Astrocyte (in vitro differentiated cells and primary cell): ENCODE measurements at regions not wholly inside any gene's neighbourhood (a gene's known extent, or its start where the extent isn't known, plus 50 kb on each side); places are given as distances from the start of the nearest gene placed in this dataset.

Source experiments
- DNase-seq: peaks from one replicate; pipeline ENCODE4 v3.0.0-alpha.2; 2010; ENCODE audit warnings: low read depth
- FAIRE-seq: peaks from 2 replicates; lab custom pipeline; 2011; peaks lifted over from hg19 to GRCh38; lab: Jason Lieb, UNC
- H2AFZ ChIP-seq: 2 replicates; pipeline ENCODE4 v1.6.0; 2012; ENCODE audit warnings: low read depth, low read length, inconsistent platforms
- H3K27ac ChIP-seq: 2 replicates; pipeline ENCODE4 v1.5.1; 2011; ENCODE audit warnings: low read depth, low read length, inconsistent platforms
- H3K27me3 ChIP-seq: 2 replicates; pipeline ENCODE4 v1.6.0; 2011; ENCODE audit warnings: low read length, inconsistent platforms; ENCODE audit not compliant: insufficient read depth
- H3K36me3 ChIP-seq: 2 replicates; pipeline ENCODE4 v1.5.1; 2011; ENCODE audit warnings: low read length, inconsistent platforms; ENCODE audit not compliant: insufficient read depth
- H3K4me1 ChIP-seq: 2 replicates; pipeline ENCODE4 v1.5.1; 2011; ENCODE audit warnings: low read length, inconsistent platforms; ENCODE audit not compliant: insufficient read depth
- H3K4me2 ChIP-seq: 2 replicates; pipeline ENCODE4 v1.6.0; 2012; ENCODE audit warnings: low read length, inconsistent platforms
- H3K4me3 ChIP-seq: 2 replicates; pipeline ENCODE4 v1.5.1; 2011; ENCODE audit warnings: low read depth, mild to moderate bottlenecking, low read length, inconsistent platforms; ENCODE audit not compliant: insufficient read depth
- H3K79me2 ChIP-seq: 2 replicates; pipeline ENCODE4 v1.6.0; 2012; ENCODE audit warnings: mild to moderate bottlenecking, low read length, inconsistent platforms; ENCODE audit not compliant: insufficient read depth
- H3K9ac ChIP-seq: 2 replicates; pipeline ENCODE4 v1.6.0; 2012; ENCODE audit warnings: mild to moderate bottlenecking, low read length, inconsistent platforms
- H3K9me3 ChIP-seq: 2 replicates; pipeline ENCODE4 v1.5.1; 2012; ENCODE audit warnings: low read depth, mild to moderate bottlenecking, low read length, inconsistent platforms; ENCODE audit not compliant: insufficient read depth
- H4K20me1 ChIP-seq: 2 replicates; pipeline ENCODE4 v1.6.0; 2012; ENCODE audit warnings: low read length, inconsistent platforms; ENCODE audit not compliant: insufficient read depth
- H3K27ac Mint-ChIP-seq: one replicate; pipeline ENCODE4 v1.8.0; 2021; ENCODE audit warnings: mild to moderate bottlenecking, mixed read lengths; ENCODE audit not compliant: unreplicated experiment
- H3K27me3 Mint-ChIP-seq: one replicate; pipeline ENCODE4 v1.8.0; 2021; ENCODE audit warnings: low read depth, mixed read lengths; ENCODE audit not compliant: unreplicated experiment
- H3K36me3 Mint-ChIP-seq: one replicate; pipeline ENCODE4 v1.8.0; 2021; ENCODE audit warnings: low read depth, mixed read lengths; ENCODE audit not compliant: unreplicated experiment
- H3K4me1 Mint-ChIP-seq: one replicate; pipeline ENCODE4 v1.8.0; 2021; ENCODE audit warnings: low read depth, mixed read lengths; ENCODE audit not compliant: unreplicated experiment
- H3K4me3 Mint-ChIP-seq: one replicate; pipeline ENCODE4 v1.8.0; 2021; ENCODE audit warnings: mild to moderate bottlenecking, moderate library complexity, mixed read lengths; ENCODE audit not compliant: unreplicated experiment
- H3K9me3 Mint-ChIP-seq: one replicate; pipeline ENCODE4 v1.8.0; 2021; ENCODE audit warnings: mild to moderate bottlenecking, mixed read lengths; ENCODE audit not compliant: unreplicated experiment
- EZH2 ChIP-seq: IDR thresholded peaks from 2 replicates; pipeline ENCODE4 v1.6.1; 2012; ENCODE audit warnings: mild to moderate bottlenecking, low read length, inconsistent platforms; ENCODE audit not compliant: insufficient read depth
- TF ChIP-seq, protein P1 (sequence below): IDR thresholded peaks from 2 replicates; pipeline ENCODE4 v1.5.1; 2011; ENCODE audit warnings: low read depth, mild to moderate bottlenecking, inconsistent platforms, low read length, moderate library complexity; ENCODE audit not compliant: insufficient read depth

DNA sequence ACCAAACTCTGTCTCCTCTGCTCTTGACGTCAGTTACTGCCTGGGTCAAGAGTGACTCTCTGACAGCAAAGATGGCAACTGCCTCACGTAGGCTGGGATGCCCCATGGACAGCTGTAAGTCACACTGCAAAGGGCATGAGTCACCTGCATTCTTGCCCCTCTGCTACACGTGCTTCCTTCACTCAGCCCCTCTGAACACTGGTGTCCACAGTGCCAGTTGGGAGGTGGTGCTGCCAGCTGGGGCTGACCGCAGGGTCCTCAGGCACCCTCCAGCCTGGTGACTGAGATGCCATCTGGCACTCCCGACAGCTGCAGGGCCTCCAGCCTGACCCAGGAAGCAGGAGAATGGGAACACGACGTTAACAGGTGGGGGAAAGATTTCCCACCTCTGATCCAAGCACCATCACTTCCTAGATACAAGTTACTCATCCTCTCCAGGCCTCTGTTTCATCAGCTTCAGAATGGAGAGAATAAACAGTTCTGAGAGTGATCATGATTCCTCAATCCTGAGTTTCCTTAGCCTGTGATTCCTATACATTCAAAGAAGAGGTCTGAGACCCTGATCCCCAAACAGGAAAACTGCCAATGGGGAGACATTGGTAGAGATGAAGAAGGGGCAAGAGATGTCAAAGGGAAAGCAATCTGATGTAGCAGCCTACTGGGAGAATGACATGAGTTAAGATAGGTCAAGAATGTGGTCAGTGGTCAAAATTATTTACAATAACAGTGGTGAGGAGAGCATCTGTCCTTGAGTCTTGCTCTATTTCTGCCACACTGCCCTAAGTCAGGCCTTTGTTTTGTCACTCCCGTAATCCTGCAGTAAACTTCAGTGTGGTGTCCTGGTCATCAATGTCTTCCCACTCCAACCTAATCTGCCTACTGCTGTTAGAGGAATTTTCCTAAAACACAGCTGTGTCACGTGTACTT is 86.1 kb upstream of the BCL6 start:
- H3K36me3 Mint-ChIP-seq, result no peaks in the 10 kb centered on the region
- H3K27me3 Mint-ChIP-seq, result peaks cover 12% of the 10 kb centered on the region
- H3K9me3 Mint-ChIP-seq, result peaks cover 8% of the 10 kb centered on the region
- H3K4me2 ChIP-seq, result no peak overlapping the region
- DNase-seq, result no peak
- H3K4me1 Mint-ChIP-seq, result peaks cover 9% of the 10 kb centered on the region
- no peak for TF ChIP-seq EZH2
- TF ChIP-seq, protein P1, sequence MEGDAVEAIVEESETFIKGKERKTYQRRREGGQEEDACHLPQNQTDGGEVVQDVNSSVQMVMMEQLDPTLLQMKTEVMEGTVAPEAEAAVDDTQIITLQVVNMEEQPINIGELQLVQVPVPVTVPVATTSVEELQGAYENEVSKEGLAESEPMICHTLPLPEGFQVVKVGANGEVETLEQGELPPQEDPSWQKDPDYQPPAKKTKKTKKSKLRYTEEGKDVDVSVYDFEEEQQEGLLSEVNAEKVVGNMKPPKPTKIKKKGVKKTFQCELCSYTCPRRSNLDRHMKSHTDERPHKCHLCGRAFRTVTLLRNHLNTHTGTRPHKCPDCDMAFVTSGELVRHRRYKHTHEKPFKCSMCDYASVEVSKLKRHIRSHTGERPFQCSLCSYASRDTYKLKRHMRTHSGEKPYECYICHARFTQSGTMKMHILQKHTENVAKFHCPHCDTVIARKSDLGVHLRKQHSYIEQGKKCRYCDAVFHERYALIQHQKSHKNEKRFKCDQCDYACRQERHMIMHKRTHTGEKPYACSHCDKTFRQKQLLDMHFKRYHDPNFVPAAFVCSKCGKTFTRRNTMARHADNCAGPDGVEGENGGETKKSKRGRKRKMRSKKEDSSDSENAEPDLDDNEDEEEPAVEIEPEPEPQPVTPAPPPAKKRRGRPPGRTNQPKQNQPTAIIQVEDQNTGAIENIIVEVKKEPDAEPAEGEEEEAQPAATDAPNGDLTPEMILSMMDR, result no peak
- H3K79me2 ChIP-seq, result no peaks in the 10 kb centered on the region
- no peaks in the 10 kb centered on the region for H3K9me3 ChIP-seq
- no peak overlapping the region for H3K27ac Mint-ChIP-seq
- H3K4me3 Mint-ChIP-seq, result no peak overlapping the region
- H3K9ac ChIP-seq, result no peak overlapping the region
- no peaks in the 10 kb centered on the region for H3K4me1 ChIP-seq
- H3K36me3 ChIP-seq, result no peaks in the 10 kb centered on the region
- FAIRE-seq, result no peak
- H3K27me3 ChIP-seq, result no peaks in the 10 kb centered on the region
- no peak overlapping the region for H3K4me3 ChIP-seq
- H4K20me1 ChIP-seq, result no peaks in the 10 kb centered on the region
- no peak overlapping the region for H3K27ac ChIP-seq
- H2AFZ ChIP-seq, result no peak overlapping the region

DNA sequence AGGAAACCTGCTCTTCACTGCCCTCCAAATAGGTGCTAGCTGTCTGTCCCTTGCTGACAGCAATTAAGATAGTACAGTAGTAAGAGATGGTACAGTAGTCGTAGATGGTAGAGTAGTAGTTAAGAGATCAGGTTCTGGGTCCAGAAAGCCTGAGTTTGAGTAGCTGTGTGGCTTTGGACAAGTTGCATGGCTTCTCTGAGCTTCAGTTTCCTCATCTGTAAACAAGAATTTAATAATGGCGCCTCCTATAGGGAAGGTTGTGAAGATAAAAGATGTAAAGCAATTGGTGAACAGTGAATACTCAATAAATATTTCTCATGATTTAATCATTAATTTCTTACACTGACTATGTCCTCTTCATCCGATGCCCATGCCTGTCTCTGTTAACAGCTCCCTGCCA is 86.9 kb upstream of the BCL6 start:
- no peaks in the 10 kb centered on the region for H4K20me1 ChIP-seq
- FAIRE-seq, result no peak

More for the DNA sequence above, 86.9 kb upstream of the BCL6 start:
- Histone ChIP-seq H3K4me2 (no peak overlapping the region), H3K4me3 (no peak overlapping the region), H3K79me2 (no peaks in the 10 kb centered on the region), H3K9me3 (no peaks in the 10 kb centered on the region), H2AFZ (no peak overlapping the region), H3K27ac (no peak overlapping the region), H3K36me3 (no peaks in the 10 kb centered on the region), H3K9ac (no peak overlapping the region), H3K4me1 (no peaks in the 10 kb centered on the region), H3K27me3 (no peaks in the 10 kb centered on the region)
- DNase-seq, result no peak
- peaks cover 12% of the 10 kb centered on the region for H3K27me3 Mint-ChIP-seq
- H3K4me1 Mint-ChIP-seq, result peaks cover 15% of the 10 kb centered on the region
- TF ChIP-seq, protein P1, result no peak
- no peak overlapping the region for H3K27ac Mint-ChIP-seq
- H3K9me3 Mint-ChIP-seq, result peaks cover 8% of the 10 kb centered on the region
- no peak overlapping the region for H3K4me3 Mint-ChIP-seq
- no peaks in the 10 kb centered on the region for H3K36me3 Mint-ChIP-seq
